Liver (tissue), 8 donors: ENCODE measurements at regions not wholly inside any gene's neighbourhood (a gene's known extent, or its start where the extent isn't known, plus 50 kb on each side); places are given as distances from the start of the nearest gene placed in this dataset.

ENCODE experiments used
- DNase-seq: peaks from one replicate; pipeline ENCODE4 v3.0.0-alpha.2; 2017; ENCODE audit warnings: low spot score
- H3K27ac ChIP-seq, 2 donors: one replicate each; pipeline ENCODE4 v1.7.0; 2013; ENCODE audit warnings: inconsistent platforms in 2 of 2, low read length in 2 of 2, control low read depth in 1 of 2, low read depth in 1 of 2, mild to moderate bottlenecking in 1 of 2
- H3K27me3 ChIP-seq, 4 donors: one replicate each; pipeline versions ENCODE4 v1.6.1 to v1.7.0; 2013; ENCODE audit warnings: low read length in 3 of 4, inconsistent platforms in 1 of 4, mild to moderate bottlenecking in 1 of 4, moderate library complexity in 1 of 4; ENCODE audit not compliant: control insufficient read depth in 4 of 4, insufficient read depth in 4 of 4
- H3K36me3 ChIP-seq, 4 donors: one replicate each; pipeline versions ENCODE4 v1.6.1 to v1.7.0; 2013; ENCODE audit warnings: low read length in 3 of 4, mild to moderate bottlenecking in 3 of 4, low read depth in 1 of 4, moderate library complexity in 1 of 4; ENCODE audit not compliant: control insufficient read depth in 4 of 4, insufficient read depth in 3 of 4
- H3K4me1 ChIP-seq, 4 donors: one replicate each; pipeline versions ENCODE4 v1.6.1 to v1.7.0; 2013; ENCODE audit warnings: low read length in 3 of 4, mild to moderate bottlenecking in 3 of 4, moderate library complexity in 1 of 4; ENCODE audit not compliant: control insufficient read depth in 4 of 4, insufficient read depth in 4 of 4
- H3K4me3 ChIP-seq, 3 donors: one replicate each; pipeline versions ENCODE4 v1.6.1 to v1.7.0; 2013; ENCODE audit warnings: low read length in 3 of 3, control low read depth in 1 of 3, low read depth in 1 of 3, mild to moderate bottlenecking in 1 of 3
- H3K9ac ChIP-seq, 2 donors: one replicate each; pipeline ENCODE4 v1.7.0; 2013; ENCODE audit warnings: low read length in 2 of 2, mild to moderate bottlenecking in 2 of 2, moderate library complexity in 2 of 2, control low read depth in 1 of 2, low read depth in 1 of 2
- H3K9me3 ChIP-seq, 4 donors: one replicate each; pipeline versions ENCODE4 v1.6.1 to v1.7.0; 2013; ENCODE audit warnings: low read length in 3 of 4; ENCODE audit not compliant: control insufficient read depth in 4 of 4
- ATF3 ChIP-seq: IDR thresholded peaks from 2 replicates; pipeline ENCODE4 v1.6.1; 2016; ENCODE audit warnings: antibody characterized with exemption
- EGR1 ChIP-seq, 2 donors: IDR thresholded peaks; 2 replicates each; pipeline ENCODE4 v1.6.1; 2016 to 2018; ENCODE audit warnings: antibody characterized with exemption in 2 of 2, low read depth in 2 of 2
- FOXA1 ChIP-seq: IDR thresholded peaks from 2 replicates; pipeline ENCODE4 v1.6.1; 2016; ENCODE audit warnings: antibody characterized with exemption
- FOXA2 ChIP-seq: IDR thresholded peaks from 2 replicates; pipeline ENCODE4 v1.6.1; 2016; ENCODE audit warnings: antibody characterized with exemption
- HNF4A ChIP-seq, 2 donors: conservative IDR thresholded peaks; 2 replicates each; pipeline ENCODE4 v1.6.1; 2016; ENCODE audit warnings: antibody characterized with exemption in 2 of 2, mild to moderate bottlenecking in 2 of 2
- HNF4G ChIP-seq: IDR thresholded peaks from 2 replicates; pipeline ENCODE4 v1.6.1; 2016; ENCODE audit warnings: antibody characterized with exemption
- JUND ChIP-seq, 2 donors: IDR thresholded peaks; 2 replicates each; pipeline ENCODE4 v1.6.1; 2016; ENCODE audit warnings: antibody characterized with exemption in 2 of 2
- MAX ChIP-seq: IDR thresholded peaks from 2 replicates; pipeline ENCODE4 v1.6.1; 2016; ENCODE audit warnings: antibody characterized with exemption
- NR2F2 ChIP-seq: IDR thresholded peaks from 2 replicates; pipeline ENCODE4 v1.6.1; 2016; ENCODE audit warnings: antibody characterized with exemption
- RAD21 ChIP-seq, 2 donors: IDR thresholded peaks; 2 replicates each; pipeline ENCODE4 v1.6.1; 2016; ENCODE audit warnings: antibody characterized with exemption in 2 of 2, mild to moderate bottlenecking in 2 of 2
- RXRA ChIP-seq, 2 donors: IDR thresholded peaks; 2 replicates each; pipeline ENCODE4 v1.6.1; 2017 to 2018; ENCODE audit warnings: antibody characterized with exemption in 2 of 2, mild to moderate bottlenecking in 1 of 2
- TAF1 ChIP-seq: conservative IDR thresholded peaks from 2 replicates; pipeline ENCODE4 v1.6.1; 2016; ENCODE audit warnings: antibody characterized with exemption, mild to moderate bottlenecking
- YY1 ChIP-seq: IDR thresholded peaks from 2 replicates; pipeline ENCODE4 v1.6.1; 2016; ENCODE audit warnings: antibody characterized with exemption, mild to moderate bottlenecking
- ZBTB33 ChIP-seq: IDR thresholded peaks from 2 replicates; pipeline ENCODE4 v1.6.1; 2016; ENCODE audit warnings: antibody characterized with exemption
- WGBS: extraction: QIAGEN DNeasy Blood & Tissue Kit; methylation state at CpG from one replicate; pipeline ENCODE4 v1.1.7; 2013; 5-methylcytosine and 5-hydroxymethylcytosine counted together
- TF ChIP-seq, protein P1 (sequence below): fragments of 150-350 bp; IDR thresholded peaks from 2 replicates; pipeline ENCODE4 v1.5.1; 2017; ENCODE audit warnings: improper control_type of control experiment, low read depth, low read length; ENCODE audit not compliant: missing input control
- TF ChIP-seq, protein P2 (sequence below): IDR thresholded peaks from 2 replicates; pipeline ENCODE4 v1.6.1; 2016; ENCODE audit warnings: antibody characterized with exemption, mild to moderate bottlenecking
- donor health status: healthy.
- donor health status: healthy.
- donor health status: healthy.
- donor health status: healthy.
- donor health status: healthy.

DNA sequence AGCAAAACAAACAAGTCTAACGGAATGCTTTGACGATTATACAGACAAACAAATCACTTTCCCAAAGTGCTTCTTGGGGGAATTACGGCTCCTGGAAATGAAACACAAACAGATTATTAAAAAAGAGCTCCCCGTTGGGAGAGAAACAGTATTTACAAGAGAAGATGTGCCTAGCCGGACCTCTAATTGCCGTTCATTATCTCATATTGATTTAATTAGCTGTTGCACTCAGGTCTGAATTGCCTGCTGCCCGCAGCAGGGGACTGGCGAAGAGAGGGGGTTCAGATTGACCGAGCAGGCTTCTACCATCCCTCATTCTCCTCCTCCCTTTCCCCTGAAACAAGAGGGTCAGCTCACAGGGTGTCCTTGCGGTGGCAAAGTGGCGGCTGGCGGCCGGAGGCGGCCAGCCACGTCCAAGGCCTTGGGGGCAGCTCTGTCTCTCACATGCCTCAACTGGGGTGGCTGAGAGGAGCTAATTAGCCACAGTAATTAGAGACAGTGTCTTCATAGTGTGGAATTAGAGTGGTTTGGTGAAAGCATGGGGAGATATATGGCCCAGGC lies 295.1 kb downstream of the MIAT start:
- H3K27me3 ChIP-seq, result peaks cover 0 to 16% (median 3%) of the 10 kb centered on the region in 4 donors
- no peak overlapping the region for H3K9ac ChIP-seq
- H3K4me1 ChIP-seq, result no peaks in the 10 kb centered on the region
- no peak for TF ChIP-seq YY1
- no peak for TF ChIP-seq RXRA (IDR thresholded peaks at IDR 0.05)
- TF ChIP-seq ZBTB33, result no peak
- TF ChIP-seq, protein P1, sequence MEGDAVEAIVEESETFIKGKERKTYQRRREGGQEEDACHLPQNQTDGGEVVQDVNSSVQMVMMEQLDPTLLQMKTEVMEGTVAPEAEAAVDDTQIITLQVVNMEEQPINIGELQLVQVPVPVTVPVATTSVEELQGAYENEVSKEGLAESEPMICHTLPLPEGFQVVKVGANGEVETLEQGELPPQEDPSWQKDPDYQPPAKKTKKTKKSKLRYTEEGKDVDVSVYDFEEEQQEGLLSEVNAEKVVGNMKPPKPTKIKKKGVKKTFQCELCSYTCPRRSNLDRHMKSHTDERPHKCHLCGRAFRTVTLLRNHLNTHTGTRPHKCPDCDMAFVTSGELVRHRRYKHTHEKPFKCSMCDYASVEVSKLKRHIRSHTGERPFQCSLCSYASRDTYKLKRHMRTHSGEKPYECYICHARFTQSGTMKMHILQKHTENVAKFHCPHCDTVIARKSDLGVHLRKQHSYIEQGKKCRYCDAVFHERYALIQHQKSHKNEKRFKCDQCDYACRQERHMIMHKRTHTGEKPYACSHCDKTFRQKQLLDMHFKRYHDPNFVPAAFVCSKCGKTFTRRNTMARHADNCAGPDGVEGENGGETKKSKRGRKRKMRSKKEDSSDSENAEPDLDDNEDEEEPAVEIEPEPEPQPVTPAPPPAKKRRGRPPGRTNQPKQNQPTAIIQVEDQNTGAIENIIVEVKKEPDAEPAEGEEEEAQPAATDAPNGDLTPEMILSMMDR, result no peak
- TF ChIP-seq TAF1, result no peak
- TF ChIP-seq FOXA1, result no peak
- no peak for TF ChIP-seq NR2F2
- DNase-seq, result no peak
- H3K27ac ChIP-seq, result no peak overlapping the region
- 14% methylated on average over 15 of the region's 15 CpGs for WGBS
- H3K36me3 ChIP-seq, result no peaks in the 10 kb centered on the region
- no peak overlapping the region for H3K4me3 ChIP-seq
- no peaks in the 10 kb centered on the region for H3K9me3 ChIP-seq

DNA sequence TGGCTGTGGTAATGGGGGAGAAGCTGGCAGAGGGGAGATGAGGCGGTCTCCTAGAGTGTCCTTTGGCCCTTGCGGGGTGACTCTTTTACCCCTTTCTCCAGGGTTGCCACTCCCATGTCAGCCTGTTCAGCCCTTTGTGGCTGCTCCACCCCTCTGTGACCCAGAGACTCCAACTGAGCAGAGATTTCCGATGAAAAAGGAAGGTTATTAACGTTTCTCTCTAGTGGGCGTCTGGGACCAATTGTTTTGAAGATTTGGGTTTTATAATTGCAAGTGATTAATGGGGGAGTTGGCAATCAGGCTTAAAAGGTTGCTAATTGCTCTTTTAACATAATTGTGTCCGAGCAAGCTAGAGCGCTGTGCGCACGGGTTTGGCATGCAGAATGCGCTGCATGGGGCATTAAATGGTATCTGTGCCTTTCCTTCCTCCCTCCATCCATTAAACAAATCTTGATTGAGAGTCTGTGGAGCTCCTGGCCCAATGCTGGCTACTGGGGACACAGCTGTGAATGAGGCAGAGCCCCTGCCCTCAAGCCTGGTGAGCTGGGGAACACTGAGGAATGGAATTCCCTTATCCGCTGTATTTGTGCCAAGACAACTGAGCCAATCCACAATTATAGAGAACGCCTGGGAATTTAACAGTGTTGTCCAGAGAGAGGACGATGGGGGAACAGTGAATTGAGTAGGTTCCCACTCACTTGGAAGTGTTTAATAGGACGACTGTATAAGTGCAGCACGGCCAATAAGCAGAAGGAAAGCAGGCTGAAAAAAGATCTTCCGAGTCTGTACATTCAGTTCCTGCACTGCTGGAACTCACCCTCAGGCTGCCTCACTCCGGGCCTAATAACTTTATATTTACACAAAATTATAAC lies 295.9 kb downstream of the MIAT start:
- Histone ChIP-seq H3K4me3 (no peak overlapping the region), H3K36me3 (no peaks in the 10 kb centered on the region), H3K27ac (no peak overlapping the region), H3K9ac (no peak overlapping the region), H3K27me3 (peaks cover 0 to 16% (median 3%) of the 10 kb centered on the region in 4 donors), H3K9me3 (no peaks in the 10 kb centered on the region), H3K4me1 (no peaks in the 10 kb centered on the region)
- no peak for DNase-seq
- 21% methylated on average over 17 of the region's 17 CpGs for WGBS
- no peak for TF ChIP-seq RAD21 (IDR thresholded peaks at IDR 0.05)
- no peak for TF ChIP-seq YY1
- no peak for TF ChIP-seq FOXA2
- no peak for TF ChIP-seq ATF3
- no peak for TF ChIP-seq ZBTB33
- TF ChIP-seq, protein P1, result no peak
- no peak for TF ChIP-seq RXRA (IDR thresholded peaks at IDR 0.05)
- no peak for TF ChIP-seq MAX
- no peak for TF ChIP-seq TAF1
- TF ChIP-seq, protein P2, sequence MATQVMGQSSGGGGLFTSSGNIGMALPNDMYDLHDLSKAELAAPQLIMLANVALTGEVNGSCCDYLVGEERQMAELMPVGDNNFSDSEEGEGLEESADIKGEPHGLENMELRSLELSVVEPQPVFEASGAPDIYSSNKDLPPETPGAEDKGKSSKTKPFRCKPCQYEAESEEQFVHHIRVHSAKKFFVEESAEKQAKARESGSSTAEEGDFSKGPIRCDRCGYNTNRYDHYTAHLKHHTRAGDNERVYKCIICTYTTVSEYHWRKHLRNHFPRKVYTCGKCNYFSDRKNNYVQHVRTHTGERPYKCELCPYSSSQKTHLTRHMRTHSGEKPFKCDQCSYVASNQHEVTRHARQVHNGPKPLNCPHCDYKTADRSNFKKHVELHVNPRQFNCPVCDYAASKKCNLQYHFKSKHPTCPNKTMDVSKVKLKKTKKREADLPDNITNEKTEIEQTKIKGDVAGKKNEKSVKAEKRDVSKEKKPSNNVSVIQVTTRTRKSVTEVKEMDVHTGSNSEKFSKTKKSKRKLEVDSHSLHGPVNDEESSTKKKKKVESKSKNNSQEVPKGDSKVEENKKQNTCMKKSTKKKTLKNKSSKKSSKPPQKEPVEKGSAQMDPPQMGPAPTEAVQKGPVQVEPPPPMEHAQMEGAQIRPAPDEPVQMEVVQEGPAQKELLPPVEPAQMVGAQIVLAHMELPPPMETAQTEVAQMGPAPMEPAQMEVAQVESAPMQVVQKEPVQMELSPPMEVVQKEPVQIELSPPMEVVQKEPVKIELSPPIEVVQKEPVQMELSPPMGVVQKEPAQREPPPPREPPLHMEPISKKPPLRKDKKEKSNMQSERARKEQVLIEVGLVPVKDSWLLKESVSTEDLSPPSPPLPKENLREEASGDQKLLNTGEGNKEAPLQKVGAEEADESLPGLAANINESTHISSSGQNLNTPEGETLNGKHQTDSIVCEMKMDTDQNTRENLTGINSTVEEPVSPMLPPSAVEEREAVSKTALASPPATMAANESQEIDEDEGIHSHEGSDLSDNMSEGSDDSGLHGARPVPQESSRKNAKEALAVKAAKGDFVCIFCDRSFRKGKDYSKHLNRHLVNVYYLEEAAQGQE, result no peak
- TF ChIP-seq EGR1 (IDR thresholded peaks at IDR 0.05; ENCODE audit: low read depth in 2 of 2), result no peak
- no peak for TF ChIP-seq HNF4A (conservative IDR thresholded peaks at IDR 0.05)
- TF ChIP-seq NR2F2, result no peak
- no peak for TF ChIP-seq JUND (IDR thresholded peaks at IDR 0.05)
- TF ChIP-seq HNF4G, result no peak
